ENCODE measurements at regions not wholly inside any gene's neighbourhood (a gene's known extent, or its start where the extent isn't known, plus 50 kb on each side); places are given as distances from the start of the nearest gene placed in this dataset.

- TF ChIP-seq CTCF (IDR thresholded peaks at IDR 0.05; ENCODE audit: insufficient read depth, low read depth, low read length), result no peak
- TF ChIP-seq EZH2 (IDR thresholded peaks at IDR 0.05; ENCODE audit: insufficient read depth, low read length), result no peak
- no peaks in the 10 kb centered on the region for H3K36me3 ChIP-seq (ENCODE audit: insufficient read depth, low read length)
- no peaks in the 10 kb centered on the region for H4K20me1 ChIP-seq (ENCODE audit: insufficient read depth, low read length)
- no peak overlapping the region for H3K27ac ChIP-seq (ENCODE audit: low read depth, low read length)
- H3K9me3 Mint-ChIP-seq (ENCODE audit: unreplicated experiment), result peaks cover 7% of the 10 kb centered on the region
- H3K79me2 ChIP-seq (ENCODE audit: insufficient read depth, low read length), result no peaks in the 10 kb centered on the region
- H2AFZ ChIP-seq (ENCODE audit: low read depth, low read length), result no peak overlapping the region
- peaks cover 3% of the 10 kb centered on the region for H3K27me3 ChIP-seq (ENCODE audit: insufficient read depth, low read length)
- H3K27me3 Mint-ChIP-seq (ENCODE audit: low read depth, unreplicated experiment), result peaks cover 48% of the 10 kb centered on the region
- H3K4me1 ChIP-seq (ENCODE audit: insufficient read depth, low read length), result no peaks in the 10 kb centered on the region
- H3K4me3 Mint-ChIP-seq (ENCODE audit: unreplicated experiment), result no peak overlapping the region
- no peak overlapping the region for H3K4me3 ChIP-seq (ENCODE audit: insufficient read depth, low read depth, low read length)
- no peak overlapping the region for H3K4me2 ChIP-seq (ENCODE audit: low read length)
- FAIRE-seq, result no peak
- H3K9ac ChIP-seq (ENCODE audit: low read length), result no peak overlapping the region
- H3K9me3 ChIP-seq (ENCODE audit: insufficient read depth, low read depth, low read length), result no peaks in the 10 kb centered on the region
- no peak for DNase-seq (ENCODE audit: low read depth)
- H3K36me3 Mint-ChIP-seq (ENCODE audit: low read depth, unreplicated experiment), result no peaks in the 10 kb centered on the region
- H3K4me1 Mint-ChIP-seq (ENCODE audit: low read depth, unreplicated experiment), result no peaks in the 10 kb centered on the region
- no peak overlapping the region for H3K27ac Mint-ChIP-seq (ENCODE audit: unreplicated experiment)
Measured at GRCh38 chr14:101465795-101466448, 95.4 kb upstream of the DIO3 start.

DNA sequence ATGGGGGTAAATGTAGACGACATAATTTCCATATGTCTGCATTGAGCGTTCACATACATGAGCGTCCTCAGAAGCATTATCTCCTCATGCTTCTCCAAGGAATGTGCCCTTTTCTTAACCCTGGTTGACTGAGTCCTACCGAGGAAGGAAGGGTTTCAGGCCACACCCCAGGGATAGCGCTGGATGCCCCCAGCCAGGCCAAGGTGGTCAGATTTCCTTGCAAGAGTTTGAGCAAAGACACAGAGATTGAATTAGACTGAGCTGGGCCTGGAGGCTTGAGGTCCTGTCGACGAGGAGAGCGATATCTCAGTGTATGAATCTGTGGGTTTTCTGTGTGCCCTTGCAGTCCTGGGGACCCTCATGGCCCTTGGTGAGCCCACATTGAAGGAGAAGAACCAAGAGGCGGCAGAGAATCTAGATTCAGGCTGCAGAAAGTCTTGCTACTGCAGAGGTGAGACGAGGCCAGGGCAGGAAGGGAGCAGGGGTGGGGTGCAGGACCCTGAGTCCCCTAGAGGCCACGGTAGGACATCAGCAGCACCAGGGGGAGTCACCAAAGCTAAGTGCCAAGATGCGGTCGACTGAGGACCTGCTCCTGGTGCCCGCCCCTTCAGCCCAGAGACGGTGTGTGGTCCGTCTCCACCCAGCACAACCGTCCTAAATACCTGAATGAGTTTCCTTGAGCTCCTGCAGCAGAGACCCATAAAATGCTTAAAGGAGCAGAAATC is 94.7 kb upstream of the DIO3 start:
- no peak overlapping the region for H3K4me2 ChIP-seq (ENCODE audit: low read length)
- Mint-ChIP-seq H3K4me3 (ENCODE audit: unreplicated experiment) (no peak overlapping the region), H3K4me1 (ENCODE audit: low read depth, unreplicated experiment) (no peaks in the 10 kb centered on the region), H3K9me3 (ENCODE audit: unreplicated experiment) (peaks cover 7% of the 10 kb centered on the region), H3K36me3 (ENCODE audit: low read depth, unreplicated experiment) (peaks cover 2% of the 10 kb centered on the region), H3K27ac (ENCODE audit: unreplicated experiment) (no peak overlapping the region), H3K27me3 (ENCODE audit: low read depth, unreplicated experiment) (peaks cover 44% of the 10 kb centered on the region)
- H3K36me3 ChIP-seq (ENCODE audit: insufficient read depth, low read length), result no peaks in the 10 kb centered on the region
- H3K4me1 ChIP-seq (ENCODE audit: insufficient read depth, low read length), result no peaks in the 10 kb centered on the region
- no peak overlapping the region for H3K4me3 ChIP-seq (ENCODE audit: insufficient read depth, low read depth, low read length)
- no peaks in the 10 kb centered on the region for H3K27me3 ChIP-seq (ENCODE audit: insufficient read depth, low read length)
- no peaks in the 10 kb centered on the region for H4K20me1 ChIP-seq (ENCODE audit: insufficient read depth, low read length)
- H3K9ac ChIP-seq (ENCODE audit: low read length), result no peak overlapping the region
- H3K9me3 ChIP-seq (ENCODE audit: insufficient read depth, low read depth, low read length), result no peaks in the 10 kb centered on the region
- no peak overlapping the region for H3K27ac ChIP-seq (ENCODE audit: low read depth, low read length)
- DNase-seq (ENCODE audit: low read depth), result no peak
- no peaks in the 10 kb centered on the region for H3K79me2 ChIP-seq (ENCODE audit: insufficient read depth, low read length)
- TF ChIP-seq CTCF (IDR thresholded peaks at IDR 0.05; ENCODE audit: insufficient read depth, low read depth, low read length) (no peak), EZH2 (IDR thresholded peaks at IDR 0.05; ENCODE audit: insufficient read depth, low read length) (no peak)
- H2AFZ ChIP-seq (ENCODE audit: low read depth, low read length), result no peak overlapping the region
- FAIRE-seq, result no peak

Measured in astrocyte (in vitro differentiated cells and primary cell).